HG03159 (cell line): ENCODE measurements at regions not wholly inside any gene's neighbourhood (a gene's known extent, or its start where the extent isn't known, plus 50 kb on each side); places are given as distances from the start of the nearest gene placed in this dataset.
"Not testable (repeated sequence)": the region's sequence is repeated elsewhere in the genome, so short reads cannot be mapped to it uniquely, and the experiment has no call there.

ENCODE experiments used
- ATAC-seq: cut with Tn5 transposase; IDR thresholded peaks from one replicate; pipeline ENCODE4 v1.9.1; 2021; ENCODE audit warnings: mild to moderate bottlenecking, moderate library complexity; ENCODE audit not compliant: unreplicated experiment

DNA sequence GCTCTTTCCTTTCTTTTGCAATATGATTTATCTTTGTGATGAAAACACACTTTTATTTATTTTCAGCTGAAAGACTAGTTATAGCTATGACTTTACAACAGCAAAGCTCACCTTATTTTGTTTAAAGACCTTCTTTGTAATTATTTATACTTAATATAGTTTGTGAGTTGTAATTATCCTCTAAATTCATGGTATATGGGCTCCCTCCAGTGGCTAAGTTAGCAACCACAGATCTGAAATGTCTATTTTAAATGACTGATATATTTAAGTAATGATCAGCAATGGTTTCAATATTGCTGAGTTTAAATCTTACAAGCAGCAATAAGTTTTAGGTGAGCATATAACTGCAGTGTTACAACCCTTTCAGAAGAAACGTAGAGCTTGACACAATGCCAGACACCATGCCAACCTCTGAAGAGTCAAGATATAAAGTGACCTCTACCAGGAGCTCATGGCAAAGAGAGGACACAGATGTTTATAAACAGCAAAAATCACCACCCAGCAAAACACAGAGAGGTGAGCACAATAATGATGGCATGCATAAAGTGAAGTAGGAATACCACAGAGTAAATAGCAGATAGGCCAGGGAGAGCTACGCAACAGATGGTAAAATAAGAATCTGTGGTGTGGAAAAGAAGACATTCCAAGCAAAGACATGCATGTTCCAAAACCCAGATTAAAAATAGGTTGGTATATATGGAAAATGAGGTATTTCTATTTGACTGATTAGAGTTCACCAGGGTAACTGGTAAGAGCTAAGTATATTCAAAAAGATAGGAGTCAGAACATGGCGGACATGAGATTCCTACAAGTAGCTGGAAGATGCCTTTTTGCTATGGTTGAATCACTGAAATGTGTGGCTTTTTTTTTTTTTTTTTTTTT lies 143.7 kb upstream of the ZNF385D start:
- ATAC-seq: peak; percentile 60

DNA sequence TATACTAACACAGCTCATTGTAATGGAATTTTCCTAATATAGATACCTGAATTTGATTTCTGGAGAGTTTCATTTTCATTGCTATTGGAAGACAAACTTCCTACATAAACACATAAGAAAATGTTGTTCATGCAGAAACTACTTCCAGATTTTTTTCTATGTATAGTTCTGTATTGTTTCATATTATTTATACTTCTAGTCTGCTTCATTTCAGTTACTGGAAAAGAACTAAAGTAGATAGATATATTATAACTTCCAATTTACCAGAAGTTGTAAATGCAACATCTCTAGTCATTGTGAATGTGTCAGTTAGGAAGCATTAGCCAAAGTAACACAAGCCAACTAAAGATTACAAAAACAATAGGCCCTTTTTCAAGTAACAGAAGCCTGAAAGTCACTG lies 147.3 kb upstream of the ZNF385D start:
- ATAC-seq: no peak

DNA sequence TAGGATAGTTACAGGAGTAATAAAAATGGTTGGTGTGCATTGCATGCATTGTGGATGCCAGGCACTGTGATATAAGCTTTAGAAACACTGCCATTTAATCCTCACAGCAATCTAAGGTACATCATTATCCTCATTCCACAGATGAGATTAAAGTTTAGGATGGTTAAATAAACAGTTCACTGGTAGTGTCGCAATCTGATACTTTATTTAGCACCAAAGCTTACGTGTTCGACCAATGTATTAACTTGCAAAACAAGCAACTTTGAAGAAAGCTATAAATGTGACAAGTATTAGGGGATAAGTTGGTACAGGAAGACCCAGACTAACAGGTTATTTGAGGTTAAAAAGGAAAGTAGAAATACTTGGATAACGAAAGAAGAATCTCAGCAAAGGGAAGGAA lies 150.5 kb upstream of the ZNF385D start:
- no peak for ATAC-seq

DNA sequence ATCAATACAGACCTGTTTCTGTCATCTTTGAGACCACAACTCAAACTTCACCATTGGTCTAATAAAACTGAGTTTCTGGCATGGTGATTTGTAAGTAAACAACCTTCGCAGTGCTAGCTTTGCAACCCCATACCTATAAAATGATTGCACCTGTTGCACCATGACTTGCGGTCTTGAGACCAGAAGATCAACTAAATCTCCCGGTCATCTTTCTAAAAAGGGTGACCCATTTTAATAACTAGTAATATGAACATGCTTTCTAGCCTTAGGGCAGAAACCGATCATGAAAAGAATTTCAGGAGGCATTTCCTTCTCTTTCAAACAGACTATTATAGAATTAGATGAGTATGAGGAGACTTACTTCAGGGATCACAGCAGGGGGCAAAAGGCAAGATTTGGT lies 151.9 kb upstream of the ZNF385D start:
- ATAC-seq: no peak

DNA sequence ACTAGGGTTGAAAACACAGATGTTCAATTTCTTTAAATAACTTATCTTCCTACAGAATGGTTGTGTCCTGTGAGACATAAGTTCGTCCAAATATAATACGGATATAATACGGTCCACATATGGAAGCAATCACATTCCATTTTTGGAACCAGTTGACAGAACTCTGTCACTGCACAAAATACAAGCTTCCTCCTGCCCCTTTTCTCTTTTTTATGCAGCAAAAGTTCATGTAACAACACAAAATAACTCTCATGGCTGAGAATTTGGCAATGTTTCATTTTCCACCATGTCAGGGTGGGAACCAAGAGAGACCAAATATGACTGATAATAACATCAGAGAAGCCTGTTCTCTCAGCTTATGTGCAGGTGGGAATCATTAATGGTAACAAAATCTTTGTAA lies 158.1 kb upstream of the ZNF385D start:
- no peak for ATAC-seq

DNA sequence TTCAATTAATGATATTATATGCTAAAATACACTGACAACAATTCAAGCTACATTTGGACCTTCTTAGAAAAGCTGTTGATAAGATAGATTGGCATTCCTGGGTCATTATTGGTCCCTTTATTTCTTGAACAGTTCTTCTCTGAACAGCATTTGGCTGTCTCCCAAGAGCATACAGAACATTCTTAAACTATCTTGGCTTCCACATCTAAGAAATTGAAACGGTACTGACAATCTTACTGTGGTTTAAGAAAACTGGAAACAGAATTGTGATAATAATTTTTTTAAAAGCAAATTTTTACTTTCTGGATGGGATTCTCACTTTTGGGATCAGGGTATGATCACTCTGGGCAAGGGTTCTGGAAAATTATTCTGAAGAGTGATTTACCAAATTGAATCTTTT lies 161.7 kb upstream of the ZNF385D start:
- no peak for ATAC-seq

DNA sequence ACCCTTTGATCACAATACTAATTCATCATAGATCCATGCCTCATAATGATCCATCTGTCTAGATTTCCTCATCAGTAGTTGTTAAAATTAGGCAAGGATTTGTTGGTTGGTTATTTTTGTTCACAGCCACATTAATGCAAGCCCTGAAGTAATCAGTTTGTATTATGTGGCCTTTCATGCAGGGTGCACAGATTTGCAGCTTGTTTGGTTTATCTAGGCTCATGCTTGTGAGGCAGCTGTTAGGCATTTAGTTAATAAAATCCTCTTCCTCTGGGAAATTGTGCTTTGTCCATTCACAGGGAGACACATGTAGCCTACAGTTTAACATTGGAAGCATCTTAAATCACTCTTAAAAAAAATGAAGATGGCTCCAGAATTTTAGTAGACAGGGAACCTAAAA lies 162.8 kb upstream of the ZNF385D start:
- ATAC-seq: no peak

DNA sequence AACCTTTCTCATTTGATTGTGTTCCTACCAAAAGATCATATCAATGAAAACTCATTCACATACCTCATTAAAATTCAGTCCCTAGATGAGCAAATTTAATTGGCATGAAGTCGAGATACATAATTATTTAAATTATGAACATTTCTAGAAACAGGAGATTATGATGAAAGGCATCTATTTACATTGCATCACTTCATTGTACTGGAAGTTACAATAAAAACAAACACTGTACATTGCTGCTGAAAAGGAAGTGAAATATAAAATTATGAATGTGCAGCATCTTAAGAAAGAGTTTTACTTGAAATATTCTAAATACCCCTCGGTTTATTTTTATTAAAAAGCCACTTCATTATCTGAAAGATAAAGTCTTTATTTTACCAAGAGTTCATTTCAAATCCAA lies 163.4 kb upstream of the ZNF385D start:
- ATAC-seq: no peak

DNA sequence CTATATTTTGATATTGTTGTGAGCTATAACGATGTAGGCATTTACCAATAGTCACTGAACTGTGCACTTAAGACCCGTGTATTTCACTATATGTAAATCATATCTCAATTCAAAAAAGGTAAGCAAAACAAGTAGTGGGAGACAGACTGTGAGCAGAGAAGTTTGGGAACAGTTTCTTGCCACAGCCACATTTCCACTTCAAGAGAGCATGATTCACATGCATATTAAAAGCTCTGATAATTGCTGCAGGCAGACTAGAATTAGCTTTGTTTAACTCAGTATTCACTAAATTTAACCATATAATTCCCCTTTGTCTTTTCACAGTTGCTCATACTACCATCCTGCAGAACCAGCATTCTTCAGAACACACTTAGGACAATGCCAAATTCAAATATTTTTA lies 168.4 kb upstream of the ZNF385D start:
- ATAC-seq: no peak

DNA sequence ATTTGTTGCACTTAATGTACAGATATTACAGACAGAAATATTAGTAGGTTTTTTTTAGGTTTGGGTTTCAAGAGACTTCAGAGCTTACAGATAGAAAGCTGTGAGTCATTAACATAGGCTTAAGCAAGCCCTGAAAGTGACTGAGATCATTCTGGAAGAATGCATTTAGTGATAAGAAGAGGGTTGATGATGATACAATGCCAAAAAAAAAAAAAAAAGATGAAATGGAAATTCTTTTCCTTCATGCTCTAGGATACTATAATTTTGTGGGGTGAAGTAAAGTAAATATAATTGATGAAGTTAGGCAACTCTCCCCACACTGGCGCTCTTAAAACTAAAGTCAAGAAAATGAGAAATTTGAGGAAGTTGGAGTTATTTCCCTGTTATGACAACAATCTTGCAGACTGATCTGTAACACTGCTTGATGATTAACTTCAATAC lies 169.4 kb upstream of the ZNF385D start:
- no peak for ATAC-seq

DNA sequence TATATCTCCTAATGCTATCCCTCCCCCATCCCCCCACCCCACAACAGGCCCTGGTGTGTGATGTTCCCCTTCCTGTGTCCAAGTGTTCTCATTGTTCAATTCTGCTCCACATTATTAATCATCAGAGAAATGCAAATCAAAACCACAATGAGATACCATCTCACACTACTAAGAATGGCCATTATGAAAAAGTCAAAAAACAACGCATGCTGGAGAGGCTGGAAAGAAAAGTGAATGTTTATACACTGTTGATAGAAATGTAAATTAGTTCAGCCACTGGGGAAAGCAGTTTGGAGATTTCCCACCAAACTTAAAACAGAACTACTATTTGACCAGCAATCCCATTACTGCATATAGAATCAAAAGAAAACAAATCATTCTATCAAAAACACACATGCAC lies 172.1 kb upstream of the ZNF385D start:
- ATAC-seq: not testable (repeated sequence)

DNA sequence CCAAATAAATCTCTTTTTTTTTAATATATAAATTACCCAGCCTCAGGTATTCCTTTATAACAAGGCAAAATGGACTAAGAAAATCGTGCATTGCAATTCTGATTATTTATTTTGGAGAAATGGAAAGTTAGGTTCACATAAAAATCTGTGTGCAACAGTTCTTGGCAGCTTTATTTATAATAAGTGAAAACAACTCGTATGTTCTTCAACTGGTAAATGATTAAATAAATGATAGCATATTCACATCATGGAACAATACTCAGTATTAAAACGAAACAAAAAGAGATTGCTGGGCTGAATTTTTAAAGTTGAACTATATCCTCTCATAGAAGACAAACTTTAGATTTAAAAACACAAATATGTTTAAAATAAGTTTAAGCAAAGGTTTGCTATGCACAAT lies 176.3 kb upstream of the ZNF385D start:
- ATAC-seq: no peak

DNA sequence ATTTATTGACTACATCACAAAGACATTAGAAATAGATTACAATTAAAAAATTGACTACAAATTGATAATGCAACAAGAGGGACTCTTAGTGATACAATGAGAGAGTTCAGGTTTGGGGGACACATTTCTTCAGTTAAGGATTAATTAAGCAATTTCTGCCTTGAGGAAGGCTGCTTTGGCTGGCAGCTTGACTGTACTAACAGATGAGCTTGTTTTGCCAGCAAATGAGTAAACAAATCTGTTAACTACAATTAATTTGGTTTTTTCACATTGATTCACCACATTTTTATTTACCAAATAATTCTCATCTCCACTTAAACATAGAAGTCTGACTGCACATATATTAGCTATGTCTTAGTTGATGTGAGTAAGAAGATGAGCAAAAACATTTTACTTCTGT lies 183.6 kb upstream of the ZNF385D start:
- no peak for ATAC-seq

DNA sequence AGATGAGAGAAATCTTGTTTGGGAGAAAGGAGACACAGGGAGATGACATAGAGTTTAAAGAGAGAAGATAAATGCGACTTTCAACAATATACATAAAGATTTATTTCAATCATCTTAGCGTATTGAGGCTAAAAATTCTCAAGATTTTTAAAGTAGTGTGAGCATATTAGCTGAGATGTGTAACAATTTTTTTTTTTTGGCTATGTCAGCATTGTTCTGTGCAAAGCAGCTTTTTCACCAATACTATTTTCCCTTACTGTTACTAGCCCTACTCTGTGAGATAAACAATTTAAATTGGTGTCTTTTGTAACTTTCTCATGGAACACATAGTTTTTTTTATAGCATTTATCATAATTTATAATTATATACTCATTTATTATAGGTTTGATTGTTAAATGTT lies 185.2 kb upstream of the ZNF385D start:
- ATAC-seq: no peak

DNA sequence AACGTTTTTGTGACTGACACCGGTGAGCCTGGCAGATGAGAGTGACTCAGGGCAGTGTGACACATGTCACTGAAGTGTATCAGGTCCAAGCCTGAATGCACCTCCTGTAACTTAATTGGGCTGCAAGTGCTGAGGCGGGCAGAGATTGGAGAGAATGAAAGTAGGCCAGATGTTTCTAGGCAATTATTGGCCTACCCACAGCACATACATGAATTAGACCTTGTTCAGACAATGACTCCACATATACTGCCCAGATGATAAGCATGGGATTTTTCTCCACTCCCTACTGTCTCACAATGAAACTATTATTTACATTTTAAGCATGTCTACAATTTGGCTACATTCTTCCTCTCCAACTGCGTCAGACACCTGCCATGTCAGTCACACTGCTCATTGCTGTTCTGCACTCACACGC lies 187.3 kb upstream of the ZNF385D start:
- ATAC-seq: no peak

DNA sequence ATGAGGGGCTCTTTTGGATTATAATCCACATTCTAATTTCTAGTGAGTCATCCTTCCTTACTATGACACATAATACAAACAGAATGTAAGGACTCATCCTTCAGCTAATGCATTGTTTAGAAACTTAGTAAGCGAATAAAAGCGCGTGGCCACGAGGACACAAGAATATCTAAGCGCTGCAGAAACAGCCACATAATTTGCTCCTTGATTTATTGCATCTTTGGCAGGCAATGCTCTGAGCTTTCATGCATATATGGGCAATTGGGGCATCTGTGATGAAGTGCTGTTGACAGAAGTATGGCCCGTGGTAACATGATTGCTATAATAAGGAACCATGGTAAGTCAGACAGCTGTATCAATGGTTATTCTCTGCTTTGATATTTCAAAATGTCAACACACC lies 191.3 kb upstream of the ZNF385D start:
- ATAC-seq: no peak

DNA sequence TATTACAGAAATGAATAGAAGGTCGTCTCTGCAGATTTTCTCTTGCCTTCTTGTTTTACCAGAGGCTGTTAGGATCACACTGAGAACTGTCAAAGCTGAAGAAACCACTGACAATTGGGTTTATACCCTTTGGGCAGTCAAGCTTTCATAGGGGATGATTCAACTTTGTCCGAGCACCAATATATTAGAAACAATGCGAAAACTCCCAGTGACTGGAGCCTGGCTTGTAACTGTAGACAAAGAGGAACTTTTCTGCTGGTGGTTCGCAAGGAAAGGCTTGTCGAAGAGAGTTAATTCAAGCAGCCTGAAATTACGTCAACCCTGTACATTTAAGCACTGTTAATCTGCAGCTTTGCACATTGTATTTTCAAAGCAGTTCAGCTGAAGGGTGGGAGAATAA lies 193.2 kb upstream of the ZNF385D start:
- no peak for ATAC-seq

DNA sequence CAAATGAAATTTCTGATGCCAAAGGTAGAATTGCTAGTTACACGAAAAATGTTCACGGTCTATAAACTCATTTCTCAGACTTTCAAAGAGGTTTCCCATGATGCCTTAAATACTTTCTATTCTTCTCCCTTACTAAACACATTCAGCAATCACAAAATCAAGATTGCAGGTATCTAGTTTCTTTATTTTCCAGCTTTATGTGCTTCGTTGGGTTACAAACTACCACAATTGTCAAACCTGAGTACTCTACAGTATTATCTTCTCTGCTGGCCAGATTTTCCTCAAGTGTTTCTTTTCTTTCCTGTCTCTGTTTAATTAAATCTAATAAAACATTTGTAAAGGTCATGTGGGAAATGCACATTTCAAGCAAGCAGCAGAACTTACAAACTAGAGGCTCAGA lies 201.8 kb upstream of the ZNF385D start:
- ATAC-seq: no peak

DNA sequence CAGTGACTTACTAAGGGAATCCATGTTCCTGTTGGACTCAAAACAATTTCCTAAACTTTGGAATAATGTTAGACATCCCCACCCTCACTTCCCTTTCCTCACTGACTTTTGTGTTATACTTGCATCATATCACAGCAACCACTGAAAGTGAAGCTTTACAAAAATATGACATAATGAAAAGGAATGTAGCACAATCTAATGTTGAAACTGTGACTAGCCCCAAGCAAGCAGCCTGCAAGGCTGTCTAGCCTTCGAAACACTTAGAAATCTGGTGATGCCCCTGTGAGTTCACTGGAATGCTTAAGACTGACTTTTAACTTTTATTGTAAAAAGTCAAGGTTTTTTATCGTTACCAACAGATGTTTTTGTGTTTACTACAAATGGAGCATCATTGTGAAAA lies 203.7 kb upstream of the ZNF385D start:
- no peak for ATAC-seq

DNA sequence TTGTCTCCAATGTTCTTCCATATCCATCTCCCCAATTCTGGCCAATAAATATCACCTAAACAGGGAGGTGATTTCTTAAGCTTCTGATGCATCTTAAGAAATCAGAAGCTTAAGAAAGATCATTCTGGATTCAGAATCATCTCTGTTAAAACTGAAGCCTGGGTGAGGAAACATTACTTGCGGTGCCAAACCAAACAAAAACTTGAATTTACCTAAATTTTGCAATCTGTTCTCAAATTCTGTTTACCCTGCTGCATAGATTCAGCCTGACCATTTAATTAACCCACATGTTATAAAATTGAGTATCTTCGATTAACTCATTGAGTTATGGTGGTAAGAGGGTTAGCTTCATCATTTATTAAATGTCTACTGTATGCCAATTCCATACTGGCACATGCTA lies 204.4 kb upstream of the ZNF385D start:
- no peak for ATAC-seq

DNA sequence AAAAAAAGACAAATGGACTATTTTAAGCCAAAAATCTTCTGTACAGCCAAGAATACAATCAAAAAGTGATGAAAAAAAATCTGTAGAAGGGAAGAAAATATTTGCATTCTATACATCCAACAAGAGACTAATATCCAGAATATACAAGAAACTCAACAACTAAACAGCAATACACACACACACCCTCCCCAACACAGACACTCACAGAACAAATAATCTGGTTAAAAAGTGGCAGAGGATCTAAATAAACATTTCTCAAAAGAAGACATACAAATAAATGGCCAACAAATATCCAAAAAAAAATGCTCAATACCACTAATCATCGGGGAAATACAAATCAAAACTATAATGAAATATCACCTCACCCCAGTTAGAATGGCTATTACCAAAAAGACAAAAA lies 209.0 kb upstream of the ZNF385D start:
- ATAC-seq: no peak

DNA sequence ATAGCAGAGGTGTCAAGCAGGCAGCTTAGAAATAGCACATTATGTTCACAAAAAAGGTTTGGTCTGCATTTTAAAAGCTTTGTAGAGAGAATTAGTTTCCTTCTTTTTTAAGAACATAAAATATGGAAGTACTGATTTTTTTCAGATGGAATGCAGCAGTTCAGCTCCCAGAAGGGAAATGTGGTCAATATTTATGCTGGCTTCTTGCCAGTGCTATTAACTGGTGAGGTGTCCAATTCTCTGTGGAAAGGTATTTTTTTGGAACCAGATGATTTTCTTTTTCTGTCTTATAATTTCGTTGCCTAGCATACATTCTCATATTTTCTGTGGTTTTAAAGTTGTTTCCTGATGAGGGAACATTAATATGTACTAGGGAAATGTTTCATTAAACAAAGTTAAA lies 211.4 kb upstream of the ZNF385D start:
- ATAC-seq: no peak

DNA sequence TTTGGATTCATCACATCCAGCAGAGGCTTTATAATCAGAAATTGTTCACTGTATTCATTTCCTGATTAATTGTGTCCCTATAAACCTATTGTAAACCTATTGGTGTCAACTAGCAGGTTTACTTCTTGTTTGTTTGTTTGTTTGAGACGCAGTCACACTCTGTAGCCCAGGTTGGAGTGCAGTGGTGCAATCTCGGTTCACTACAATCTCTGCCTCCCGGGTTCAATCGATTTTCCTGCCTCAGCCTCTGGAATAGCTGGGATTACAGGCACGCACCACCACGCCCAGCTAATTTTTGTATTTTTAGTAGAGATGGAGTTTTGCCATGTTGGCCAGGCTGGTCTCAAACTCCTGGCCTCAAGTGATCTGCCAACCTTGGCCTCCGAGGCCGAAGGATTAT lies 215.4 kb upstream of the ZNF385D start:
- ATAC-seq: not testable (repeated sequence)
